GM21447 (cell line): ENCODE measurements at regions not wholly inside any gene's neighbourhood (a gene's known extent, or its start where the extent isn't known, plus 50 kb on each side); places are given as distances from the start of the nearest gene placed in this dataset.
"Not testable (repeated sequence)": the region's sequence is repeated elsewhere in the genome, so short reads cannot be mapped to it uniquely, and the experiment has no call there.

Experiments used
- ATAC-seq: cut with Tn5 transposase; IDR thresholded peaks from one replicate; pipeline ENCODE4 v1.9.1; 2021; ENCODE audit not compliant: unreplicated experiment

- no peak for ATAC-seq
Observed at GRCh38 chr18:8882632-8883408, 177.5 kb downstream of the MTCL1 start.

GRCh38 chr18:8883409-8883668, 178.0 kb downstream of the MTCL1 start:
- ATAC-seq: no peak

- not testable (repeated sequence) for ATAC-seq
Observed at GRCh38 chr18:8887877-8888276, 182.5 kb downstream of the MTCL1 start.

GRCh38 chr18:8889489-8889888, 184.1 kb downstream of the MTCL1 start:
- no peak for ATAC-seq

GRCh38 chr18:8890503-8890902, 185.1 kb downstream of the MTCL1 start:
- not testable (repeated sequence) for ATAC-seq

GRCh38 chr18:8890957-8891464, 185.7 kb downstream of the MTCL1 start:
- ATAC-seq: no peak

GRCh38 chr18:8893221-8893620, 187.9 kb downstream of the MTCL1 start:
- no peak for ATAC-seq

GRCh38 chr18:8893628-8894231, 188.4 kb downstream of the MTCL1 start:
- ATAC-seq: no peak

- ATAC-seq: no peak
Observed at GRCh38 chr18:8894823-8895222, 189.5 kb downstream of the MTCL1 start.

GRCh38 chr18:8895341-8895740, 190.0 kb downstream of the MTCL1 start:
- ATAC-seq: no peak

GRCh38 chr18:8895987-8896619, 190.7 kb downstream of the MTCL1 start:
- ATAC-seq: no peak

- ATAC-seq: no peak
Observed at GRCh38 chr18:8899000-8899399, 193.6 kb downstream of the MTCL1 start.

- no peak for ATAC-seq
Observed at GRCh38 chr18:8900552-8900951, 195.2 kb downstream of the MTCL1 start.

GRCh38 chr18:8901019-8901418, 195.7 kb downstream of the MTCL1 start:
- ATAC-seq: no peak

- no peak for ATAC-seq
Observed at GRCh38 chr18:8904316-8904715, 198.2 kb upstream of the NDUFV2 start.

- no peak for ATAC-seq
Observed at GRCh38 chr18:8908792-8909510, 193.5 kb upstream of the NDUFV2 start.

- ATAC-seq: no peak
Observed at GRCh38 chr18:8910186-8910822, 192.2 kb upstream of the NDUFV2 start.

GRCh38 chr18:8910843-8911242, 191.7 kb upstream of the NDUFV2 start:
- ATAC-seq: no peak

- ATAC-seq: no peak
Observed at GRCh38 chr18:8911408-8912340, 190.8 kb upstream of the NDUFV2 start.
